Astrocyte of the cerebellum (primary cell): ENCODE measurements at regions not wholly inside any gene's neighbourhood (a gene's known extent, or its start where the extent isn't known, plus 50 kb on each side); places are given as distances from the start of the nearest gene placed in this dataset.

ENCODE experiments used
- DNase-seq: peaks from one replicate; pipeline ENCODE4 v3.0.0-alpha.2; 2011; ENCODE audit warnings: low read depth
- H3K4me3 ChIP-seq: 2 replicates; pipeline ENCODE4 v1.5.1; 2011; ENCODE audit warnings: mild to moderate bottlenecking, low read depth, low read length, moderate library complexity
- CTCF ChIP-seq: IDR thresholded peaks from 2 replicates; pipeline ENCODE4 v1.5.1; 2012; ENCODE audit warnings: low read length, low read depth, moderate library complexity, mild to moderate bottlenecking; ENCODE audit errors: missing control alignments
- in situ Hi-C: cut with HindIII; loops from 2 replicates; pipeline ENCODE4 v1.10.0; 2017; ENCODE audit warnings: low sequenced_read_pairs

- H3K4me3 ChIP-seq = no peak overlapping the region
- no peak for TF ChIP-seq CTCF
- in situ Hi-C loops = no loop called here
- no peak for DNase-seq
Measured at GRCh38 chr7:131183611-131184119, 144.0 kb upstream of the MKLN1 start.

- no peak for DNase-seq
- no peak overlapping the region for H3K4me3 ChIP-seq
- in situ Hi-C loops = no loop called here
- no peak for TF ChIP-seq CTCF
Measured at GRCh38 chr7:131186816-131187215, 140.9 kb upstream of the MKLN1 start.

- in situ Hi-C loops = no loop called here
- no peak for TF ChIP-seq CTCF
- no peak overlapping the region for H3K4me3 ChIP-seq
- DNase-seq = peak; percentile 92
Measured at GRCh38 chr7:131188367-131189339, 139.0 kb upstream of the MKLN1 start.

GRCh38 chr7:131189488-131189887, 138.2 kb upstream of the MKLN1 start:
- in situ Hi-C loops = no loop called here
- H3K4me3 ChIP-seq = no peak overlapping the region
- no peak for DNase-seq
- no peak for TF ChIP-seq CTCF

GRCh38 chr7:131190146-131190545, 137.5 kb upstream of the MKLN1 start:
- in situ Hi-C loops = no loop called here
- TF ChIP-seq CTCF = no peak
- H3K4me3 ChIP-seq = no peak overlapping the region
- no peak for DNase-seq

- in situ Hi-C loops = no loop called here
- no peak overlapping the region for H3K4me3 ChIP-seq
- DNase-seq = no peak
- no peak for TF ChIP-seq CTCF
Measured at GRCh38 chr7:131190581-131190980, 137.1 kb upstream of the MKLN1 start.
